Liver (tissue), 3 donors: ENCODE measurements at regions not wholly inside any gene's neighbourhood (a gene's known extent, or its start where the extent isn't known, plus 50 kb on each side); places are given as distances from the start of the nearest gene placed in this dataset.

Experiments
- CTCF ChIP-seq: fragments of 150-350 bp; IDR thresholded peaks from 2 replicates; pipeline ENCODE4 v1.5.1; 2017; ENCODE audit warnings: improper control_type of control experiment, low read depth, low read length; ENCODE audit not compliant: missing input control
- EGR1 ChIP-seq, 2 donors: IDR thresholded peaks; 2 replicates each; pipeline ENCODE4 v1.6.1; 2016 to 2018; ENCODE audit warnings: antibody characterized with exemption in 2 of 2, low read depth in 2 of 2
- FOXA1 ChIP-seq: IDR thresholded peaks from 2 replicates; pipeline ENCODE4 v1.6.1; 2016; ENCODE audit warnings: antibody characterized with exemption
- GABPA ChIP-seq, 2 donors: IDR thresholded peaks in 1 of 2; conservative IDR thresholded peaks in 1 of 2; 2 replicates each; pipeline ENCODE4 v1.6.1; 2016; ENCODE audit warnings: antibody characterized with exemption in 2 of 2, mild to moderate bottlenecking in 1 of 2, moderate library complexity in 1 of 2
- JUND ChIP-seq, 2 donors: IDR thresholded peaks; 2 replicates each; pipeline ENCODE4 v1.6.1; 2016; ENCODE audit warnings: antibody characterized with exemption in 2 of 2
- MAX ChIP-seq: IDR thresholded peaks from 2 replicates; pipeline ENCODE4 v1.6.1; 2016; ENCODE audit warnings: antibody characterized with exemption
- NR2F2 ChIP-seq: IDR thresholded peaks from 2 replicates; pipeline ENCODE4 v1.6.1; 2016; ENCODE audit warnings: antibody characterized with exemption
- RAD21 ChIP-seq, 2 donors: IDR thresholded peaks; 2 replicates each; pipeline ENCODE4 v1.6.1; 2016; ENCODE audit warnings: antibody characterized with exemption in 2 of 2, mild to moderate bottlenecking in 2 of 2
- RXRA ChIP-seq, 2 donors: IDR thresholded peaks; 2 replicates each; pipeline ENCODE4 v1.6.1; 2017 to 2018; ENCODE audit warnings: antibody characterized with exemption in 2 of 2, mild to moderate bottlenecking in 1 of 2
- SP1 ChIP-seq: IDR thresholded peaks from 2 replicates; pipeline ENCODE4 v1.6.1; 2018; ENCODE audit warnings: antibody characterized with exemption, mild to moderate bottlenecking
- TAF1 ChIP-seq: conservative IDR thresholded peaks from 2 replicates; pipeline ENCODE4 v1.6.1; 2016; ENCODE audit warnings: antibody characterized with exemption, mild to moderate bottlenecking
- ZBTB33 ChIP-seq: IDR thresholded peaks from 2 replicates; pipeline ENCODE4 v1.6.1; 2016; ENCODE audit warnings: antibody characterized with exemption
- TF ChIP-seq, protein P1 (sequence below): IDR thresholded peaks from 2 replicates; pipeline ENCODE4 v1.6.1; 2016; ENCODE audit warnings: antibody characterized with exemption
- TF ChIP-seq, protein P2 (sequence below): IDR thresholded peaks from 2 replicates; pipeline ENCODE4 v1.6.1; 2016; ENCODE audit warnings: antibody characterized with exemption, mild to moderate bottlenecking
- donor health status: healthy.
- donor health status: healthy.

- TF ChIP-seq CTCF (no peak), TAF1 (no peak), SP1 (no peak), RAD21 (IDR thresholded peaks at IDR 0.05) (no peak), NR2F2 (no peak), JUND (IDR thresholded peaks at IDR 0.05) (no peak), MAX (no peak), GABPA (IDR thresholded peaks at IDR 0.05 in 1 of 2, conservative IDR thresholded peaks at IDR 0.05 in 1 of 2) (no peak), RXRA (IDR thresholded peaks at IDR 0.05) (no peak), EGR1 (IDR thresholded peaks at IDR 0.05; ENCODE audit: low read depth in 2 of 2) (no peak), FOXA1 (no peak), ZBTB33 (no peak)
- TF ChIP-seq, protein P1, sequence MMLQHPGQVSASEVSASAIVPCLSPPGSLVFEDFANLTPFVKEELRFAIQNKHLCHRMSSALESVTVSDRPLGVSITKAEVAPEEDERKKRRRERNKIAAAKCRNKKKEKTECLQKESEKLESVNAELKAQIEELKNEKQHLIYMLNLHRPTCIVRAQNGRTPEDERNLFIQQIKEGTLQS = no peak
- TF ChIP-seq, protein P2, sequence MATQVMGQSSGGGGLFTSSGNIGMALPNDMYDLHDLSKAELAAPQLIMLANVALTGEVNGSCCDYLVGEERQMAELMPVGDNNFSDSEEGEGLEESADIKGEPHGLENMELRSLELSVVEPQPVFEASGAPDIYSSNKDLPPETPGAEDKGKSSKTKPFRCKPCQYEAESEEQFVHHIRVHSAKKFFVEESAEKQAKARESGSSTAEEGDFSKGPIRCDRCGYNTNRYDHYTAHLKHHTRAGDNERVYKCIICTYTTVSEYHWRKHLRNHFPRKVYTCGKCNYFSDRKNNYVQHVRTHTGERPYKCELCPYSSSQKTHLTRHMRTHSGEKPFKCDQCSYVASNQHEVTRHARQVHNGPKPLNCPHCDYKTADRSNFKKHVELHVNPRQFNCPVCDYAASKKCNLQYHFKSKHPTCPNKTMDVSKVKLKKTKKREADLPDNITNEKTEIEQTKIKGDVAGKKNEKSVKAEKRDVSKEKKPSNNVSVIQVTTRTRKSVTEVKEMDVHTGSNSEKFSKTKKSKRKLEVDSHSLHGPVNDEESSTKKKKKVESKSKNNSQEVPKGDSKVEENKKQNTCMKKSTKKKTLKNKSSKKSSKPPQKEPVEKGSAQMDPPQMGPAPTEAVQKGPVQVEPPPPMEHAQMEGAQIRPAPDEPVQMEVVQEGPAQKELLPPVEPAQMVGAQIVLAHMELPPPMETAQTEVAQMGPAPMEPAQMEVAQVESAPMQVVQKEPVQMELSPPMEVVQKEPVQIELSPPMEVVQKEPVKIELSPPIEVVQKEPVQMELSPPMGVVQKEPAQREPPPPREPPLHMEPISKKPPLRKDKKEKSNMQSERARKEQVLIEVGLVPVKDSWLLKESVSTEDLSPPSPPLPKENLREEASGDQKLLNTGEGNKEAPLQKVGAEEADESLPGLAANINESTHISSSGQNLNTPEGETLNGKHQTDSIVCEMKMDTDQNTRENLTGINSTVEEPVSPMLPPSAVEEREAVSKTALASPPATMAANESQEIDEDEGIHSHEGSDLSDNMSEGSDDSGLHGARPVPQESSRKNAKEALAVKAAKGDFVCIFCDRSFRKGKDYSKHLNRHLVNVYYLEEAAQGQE = no peak
Observed at GRCh38 chr13:105591277-105591676, 944.2 kb downstream of the EFNB2 start.
